HepG2 (cell line): ENCODE measurements at regions not wholly inside any gene's neighbourhood (a gene's known extent, or its start where the extent isn't known, plus 50 kb on each side); places are given as distances from the start of the nearest gene placed in this dataset.

Experiments used
- DMAP1 ChIP-seq: IDR thresholded peaks from 2 replicates; pipeline ENCODE4 v1.6.1; 2016
- HNF4A ChIP-seq: sonication (generic); formaldehyde crosslinking; IDR thresholded peaks from 2 replicates; pipeline ENCODE4 v1.4.0; 2020; ENCODE audit warnings: missing genetic modification reagents
- SIX1 ChIP-seq: sonication (generic); formaldehyde crosslinking; IDR thresholded peaks from 2 replicates; pipeline ENCODE4 v1.4.0; 2020; ENCODE audit warnings: missing genetic modification reagents, borderline replicate concordance
- TRAFD1 ChIP-seq: sonication (generic); formaldehyde crosslinking; IDR thresholded peaks from 2 replicates; pipeline ENCODE4 v1.5.1; 2020; ENCODE audit warnings: missing genetic modification reagents, mild to moderate bottlenecking, borderline replicate concordance
- ZNF225 ChIP-seq: sonication (generic); formaldehyde crosslinking; IDR thresholded peaks from 2 replicates; pipeline ENCODE4 v1.4.0; 2020; ENCODE audit warnings: mild to moderate bottlenecking, missing genetic modification reagents
- ZNF280B ChIP-seq: sonication (generic); formaldehyde crosslinking; IDR thresholded peaks from 2 replicates; pipeline ENCODE4 v1.5.0; 2020; ENCODE audit warnings: missing genetic modification reagents, mild to moderate bottlenecking, borderline replicate concordance
- TF ChIP-seq, protein P1 (sequence below): sonication (generic); formaldehyde crosslinking; IDR thresholded peaks from 2 replicates; pipeline ENCODE4 v1.5.1; 2020; ENCODE audit warnings: missing genetic modification reagents, mild to moderate bottlenecking, borderline replicate concordance
- TF ChIP-seq, protein P2 (sequence below): sonication (generic); formaldehyde crosslinking; IDR thresholded peaks from 2 replicates; pipeline ENCODE4 v1.4.0; 2020; ENCODE audit warnings: missing genetic modification reagents, borderline replicate concordance

DNA sequence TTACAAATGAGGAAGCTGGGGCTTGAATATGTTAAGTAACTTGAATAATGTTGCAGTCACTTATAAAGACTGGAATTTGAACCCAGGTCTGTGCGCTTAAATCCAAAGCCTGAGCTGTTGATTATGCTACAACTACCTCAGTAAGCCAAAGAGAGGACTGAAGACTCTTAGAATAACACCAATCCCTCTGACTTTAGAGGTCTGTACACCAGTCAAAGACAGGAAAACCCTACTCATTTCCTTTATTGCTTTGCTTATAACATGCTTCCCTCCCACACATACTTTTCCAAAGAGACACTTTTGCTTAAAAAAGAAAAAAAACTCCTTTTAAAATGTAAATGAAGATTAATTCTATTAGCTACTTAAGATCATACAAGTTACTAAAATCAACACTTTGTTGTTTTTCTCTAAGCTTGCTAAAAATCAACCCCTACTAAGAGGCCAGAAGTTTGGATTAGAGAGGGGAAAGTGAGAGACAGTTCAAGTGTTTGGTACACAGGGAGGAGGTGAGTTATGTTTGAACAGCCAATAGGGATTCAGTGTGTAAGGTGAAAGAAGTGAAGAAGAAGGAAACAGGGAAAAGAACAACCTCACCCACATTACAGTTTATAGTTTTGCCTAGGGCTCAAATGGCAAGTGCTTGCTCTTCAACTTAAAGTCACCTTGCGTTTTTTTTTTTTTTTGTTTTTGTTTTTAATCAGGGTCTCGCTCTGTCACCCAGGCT lies 74.8 kb downstream of the MDH2 start (continued):
- TF ChIP-seq ZNF280B (CRISPR knock-in tag) (no peak), HNF4A (CRISPR knock-in tag) (peak; percentile 16; the same call in 1 of the 2 replicates), TRAFD1 (CRISPR knock-in tag) (no peak), SIX1 (CRISPR knock-in tag) (no peak), DMAP1 (no peak), ZNF225 (CRISPR knock-in tag) (no peak)
- TF ChIP-seq, protein P1, sequence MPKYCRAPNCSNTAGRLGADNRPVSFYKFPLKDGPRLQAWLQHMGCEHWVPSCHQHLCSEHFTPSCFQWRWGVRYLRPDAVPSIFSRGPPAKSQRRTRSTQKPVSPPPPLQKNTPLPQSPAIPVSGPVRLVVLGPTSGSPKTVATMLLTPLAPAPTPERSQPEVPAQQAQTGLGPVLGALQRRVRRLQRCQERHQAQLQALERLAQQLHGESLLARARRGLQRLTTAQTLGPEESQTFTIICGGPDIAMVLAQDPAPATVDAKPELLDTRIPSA = no peak
- TF ChIP-seq, protein P2, sequence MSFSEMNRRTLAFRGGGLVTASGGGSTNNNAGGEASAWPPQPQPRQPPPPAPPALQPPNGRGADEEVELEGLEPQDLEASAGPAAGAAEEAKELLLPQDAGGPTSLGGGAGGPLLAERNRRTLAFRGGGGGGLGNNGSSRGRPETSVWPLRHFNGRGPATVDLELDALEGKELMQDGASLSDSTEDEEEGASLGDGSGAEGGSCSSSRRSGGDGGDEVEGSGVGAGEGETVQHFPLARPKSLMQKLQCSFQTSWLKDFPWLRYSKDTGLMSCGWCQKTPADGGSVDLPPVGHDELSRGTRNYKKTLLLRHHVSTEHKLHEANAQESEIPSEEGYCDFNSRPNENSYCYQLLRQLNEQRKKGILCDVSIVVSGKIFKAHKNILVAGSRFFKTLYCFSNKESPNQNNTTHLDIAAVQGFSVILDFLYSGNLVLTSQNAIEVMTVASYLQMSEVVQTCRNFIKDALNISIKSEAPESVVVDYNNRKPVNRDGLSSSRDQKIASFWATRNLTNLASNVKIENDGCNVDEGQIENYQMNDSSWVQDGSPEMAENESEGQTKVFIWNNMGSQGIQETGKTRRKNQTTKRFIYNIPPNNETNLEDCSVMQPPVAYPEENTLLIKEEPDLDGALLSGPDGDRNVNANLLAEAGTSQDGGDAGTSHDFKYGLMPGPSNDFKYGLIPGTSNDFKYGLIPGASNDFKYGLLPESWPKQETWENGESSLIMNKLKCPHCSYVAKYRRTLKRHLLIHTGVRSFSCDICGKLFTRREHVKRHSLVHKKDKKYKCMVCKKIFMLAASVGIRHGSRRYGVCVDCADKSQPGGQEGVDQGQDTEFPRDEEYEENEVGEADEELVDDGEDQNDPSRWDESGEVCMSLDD (CRISPR knock-in tag) = no peak
